Breast epithelium (tissue), 4 donors: ENCODE measurements at regions not wholly inside any gene's neighbourhood (a gene's known extent, or its start where the extent isn't known, plus 50 kb on each side); places are given as distances from the start of the nearest gene placed in this dataset.

Source experiments
- DNase-seq, 2 donors: peaks; one replicate each; pipeline ENCODE4 v3.0.0-alpha.2; 2019; ENCODE audit warnings: low spot score in 2 of 2
- H3K27ac ChIP-seq, 2 donors: fragments of 200-600 bp; sonication (generic) in 1 of 2; one replicate each; pipeline ENCODE4 v1.5.1; 2016 to 2019; ENCODE audit warnings: mild to moderate bottlenecking in 1 of 2
- H3K27me3 ChIP-seq, 2 donors: fragments of 200-600 bp; sonication (generic) in 1 of 2; one replicate each; pipeline versions ENCODE4 v1.5.1 to v1.6.0; 2017 to 2019; ENCODE audit warnings: control low read depth in 1 of 2, mild to moderate bottlenecking in 1 of 2
- H3K36me3 ChIP-seq: fragments of 200-600 bp; one replicate; pipeline ENCODE4 v1.5.1; 2019
- H3K4me1 ChIP-seq, 2 donors: fragments of 200-600 bp; sonication (generic); one replicate each; pipeline ENCODE4 v1.5.1; 2016 to 2019; ENCODE audit warnings: control low read depth in 1 of 2
- H3K4me3 ChIP-seq, 3 donors: fragments of 200-600 bp; sonication (generic); 1 replicate in 2 of 3; 2 replicates in 1 of 3; pipeline ENCODE4 v1.5.1; 2016 to 2019; ENCODE audit warnings: mild to moderate bottlenecking in 3 of 3, moderate library complexity in 2 of 3
- H3K9me3 ChIP-seq, 2 donors: fragments of 200-600 bp; sonication (generic) in 1 of 2; one replicate each; pipeline ENCODE4 v1.5.1; 2016 to 2019; ENCODE audit warnings: control low read depth in 1 of 2
- POLR2A ChIP-seq: fragments of 450-650 bp; IDR thresholded peaks from one replicate; pipeline ENCODE4 v1.6.1; 2016; ENCODE audit warnings: antibody characterized with exemption, mild to moderate bottlenecking, moderate library complexity
- POLR2AphosphoS5 ChIP-seq, 3 donors: sonication (generic); formaldehyde crosslinking; IDR thresholded peaks; one replicate each; pipeline ENCODE4 v1.6.1; 2017; ENCODE audit warnings: antibody characterized with exemption in 3 of 3
- intact Hi-C: fragments of 100-400 bp; cut with DNase I; formaldehyde crosslinking; loops from one replicate; pipeline ENCODE4 v1.15.1; 2023; ENCODE audit warnings: low total_unique reads
- TF ChIP-seq, protein P1 (sequence below), 3 donors: fragments of 450-650 bp; IDR thresholded peaks; one replicate each; pipeline ENCODE4 v1.5.1; 2016 to 2017; ENCODE audit warnings: antibody characterized with exemption in 3 of 3, mild to moderate bottlenecking in 3 of 3, moderate library complexity in 3 of 3

DNA sequence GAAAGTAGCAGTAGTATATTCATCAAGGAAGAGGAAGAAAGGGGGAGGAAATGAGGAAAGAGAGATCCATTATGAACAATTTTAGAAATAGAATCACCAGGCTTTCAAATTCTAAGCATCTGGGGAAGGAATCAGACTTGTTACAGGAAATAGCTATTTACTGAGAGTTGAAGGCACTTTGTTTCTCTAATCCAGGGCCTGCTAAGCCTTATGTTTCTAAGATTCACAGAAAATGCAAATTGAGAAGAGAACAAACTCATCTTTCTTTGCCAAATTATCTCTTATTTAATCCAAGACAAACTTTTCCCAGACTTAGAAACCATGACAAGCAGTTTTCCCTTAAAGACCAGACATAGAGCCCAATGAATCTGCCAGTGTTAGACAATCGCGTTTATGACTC is 528.0 kb upstream of the NMUR2 start:
- no peaks in the 10 kb centered on the region for H3K4me1 ChIP-seq
- TF ChIP-seq POLR2AphosphoS5 (IDR thresholded peaks at IDR 0.05) (no peak), POLR2A (no peak)
- TF ChIP-seq, protein P1, sequence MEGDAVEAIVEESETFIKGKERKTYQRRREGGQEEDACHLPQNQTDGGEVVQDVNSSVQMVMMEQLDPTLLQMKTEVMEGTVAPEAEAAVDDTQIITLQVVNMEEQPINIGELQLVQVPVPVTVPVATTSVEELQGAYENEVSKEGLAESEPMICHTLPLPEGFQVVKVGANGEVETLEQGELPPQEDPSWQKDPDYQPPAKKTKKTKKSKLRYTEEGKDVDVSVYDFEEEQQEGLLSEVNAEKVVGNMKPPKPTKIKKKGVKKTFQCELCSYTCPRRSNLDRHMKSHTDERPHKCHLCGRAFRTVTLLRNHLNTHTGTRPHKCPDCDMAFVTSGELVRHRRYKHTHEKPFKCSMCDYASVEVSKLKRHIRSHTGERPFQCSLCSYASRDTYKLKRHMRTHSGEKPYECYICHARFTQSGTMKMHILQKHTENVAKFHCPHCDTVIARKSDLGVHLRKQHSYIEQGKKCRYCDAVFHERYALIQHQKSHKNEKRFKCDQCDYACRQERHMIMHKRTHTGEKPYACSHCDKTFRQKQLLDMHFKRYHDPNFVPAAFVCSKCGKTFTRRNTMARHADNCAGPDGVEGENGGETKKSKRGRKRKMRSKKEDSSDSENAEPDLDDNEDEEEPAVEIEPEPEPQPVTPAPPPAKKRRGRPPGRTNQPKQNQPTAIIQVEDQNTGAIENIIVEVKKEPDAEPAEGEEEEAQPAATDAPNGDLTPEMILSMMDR (IDR thresholded peaks at IDR 0.05), result no peak
- no peaks in the 10 kb centered on the region for H3K27me3 ChIP-seq
- no peak overlapping the region for H3K4me3 ChIP-seq
- no peaks in the 10 kb centered on the region for H3K36me3 ChIP-seq
- H3K9me3 ChIP-seq, result peaks cover 0 to 8% of the 10 kb centered on the region in 2 donors
- intact Hi-C loops, result no loop called here
- no peak for DNase-seq
- no peak overlapping the region for H3K27ac ChIP-seq

DNA sequence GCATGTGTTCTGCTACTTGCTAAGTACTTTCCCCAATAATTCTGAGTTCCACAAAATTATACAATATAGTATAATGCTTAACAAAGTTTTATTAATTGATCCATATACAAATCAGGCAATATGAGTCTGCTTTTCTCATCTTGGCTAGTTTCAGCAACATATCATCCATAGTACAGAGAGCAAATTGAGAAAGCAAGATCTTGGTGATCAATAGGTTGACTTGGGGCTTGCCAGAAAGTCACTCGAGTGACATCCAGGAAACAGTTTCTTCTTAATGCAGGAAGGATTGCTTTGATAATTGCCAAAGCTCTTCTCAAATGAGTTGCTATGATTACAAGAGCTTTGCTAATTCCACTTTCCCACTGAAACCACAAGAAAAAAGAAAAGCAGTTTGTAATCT is 533.6 kb upstream of the NMUR2 start:
- H3K4me1 ChIP-seq, result no peaks in the 10 kb centered on the region
- TF ChIP-seq POLR2A, result no peak
- TF ChIP-seq, protein P1 (IDR thresholded peaks at IDR 0.05), result no peak
- no peak for TF ChIP-seq POLR2AphosphoS5 (IDR thresholded peaks at IDR 0.05)
- intact Hi-C loops, result no loop called here
- no peak overlapping the region for H3K27ac ChIP-seq
- H3K36me3 ChIP-seq, result no peaks in the 10 kb centered on the region
- no peaks in the 10 kb centered on the region for H3K27me3 ChIP-seq
- H3K4me3 ChIP-seq, result no peak overlapping the region
- peaks cover 0 to 18% of the 10 kb centered on the region in 2 donors for H3K9me3 ChIP-seq
- no peak for DNase-seq

DNA sequence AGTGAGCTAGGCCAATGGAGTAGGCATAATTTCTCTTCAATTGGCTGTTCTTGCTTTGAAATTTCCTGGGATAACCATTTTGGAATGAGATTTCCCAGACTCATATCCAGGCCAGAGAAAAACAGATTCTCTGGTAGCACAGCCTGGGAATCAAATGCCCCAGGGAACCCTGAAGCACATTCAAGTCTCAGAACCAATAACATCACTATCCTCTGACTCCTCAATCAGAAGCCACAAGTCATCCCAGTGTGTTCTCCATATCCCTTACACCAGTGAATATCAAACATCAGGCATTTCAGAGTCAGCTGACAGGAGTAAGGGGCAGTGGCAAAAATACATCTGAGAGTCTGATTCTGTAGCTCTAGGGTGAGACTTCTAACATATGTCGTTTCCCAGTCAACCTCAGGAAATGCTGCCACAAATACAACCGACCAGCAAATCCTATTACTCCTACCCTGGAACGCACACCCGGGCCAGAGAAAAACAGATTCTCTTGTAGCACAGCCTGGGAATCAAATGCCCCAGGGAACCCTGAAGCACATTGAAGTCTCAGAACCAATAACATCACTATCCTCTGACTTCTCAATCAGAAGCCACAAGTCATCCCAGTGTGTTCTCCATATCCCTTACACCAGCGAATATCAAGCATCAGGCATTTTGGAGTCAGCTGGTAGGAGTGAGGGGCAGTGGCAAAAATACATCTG is 537.7 kb upstream of the NMUR2 start:
- H3K27ac ChIP-seq, result no peak overlapping the region
- H3K36me3 ChIP-seq, result no peaks in the 10 kb centered on the region
- intact Hi-C loops, result no loop called here
- TF ChIP-seq POLR2AphosphoS5 (IDR thresholded peaks at IDR 0.05), result no peak
- TF ChIP-seq POLR2A, result no peak
- TF ChIP-seq, protein P1 (IDR thresholded peaks at IDR 0.05), result no peak
- no peak for DNase-seq
- H3K9me3 ChIP-seq, result peaks cover 0 to 12% of the 10 kb centered on the region in 2 donors
- no peaks in the 10 kb centered on the region for H3K27me3 ChIP-seq
- H3K4me3 ChIP-seq, result no peak overlapping the region
- H3K4me1 ChIP-seq, result no peaks in the 10 kb centered on the region

DNA sequence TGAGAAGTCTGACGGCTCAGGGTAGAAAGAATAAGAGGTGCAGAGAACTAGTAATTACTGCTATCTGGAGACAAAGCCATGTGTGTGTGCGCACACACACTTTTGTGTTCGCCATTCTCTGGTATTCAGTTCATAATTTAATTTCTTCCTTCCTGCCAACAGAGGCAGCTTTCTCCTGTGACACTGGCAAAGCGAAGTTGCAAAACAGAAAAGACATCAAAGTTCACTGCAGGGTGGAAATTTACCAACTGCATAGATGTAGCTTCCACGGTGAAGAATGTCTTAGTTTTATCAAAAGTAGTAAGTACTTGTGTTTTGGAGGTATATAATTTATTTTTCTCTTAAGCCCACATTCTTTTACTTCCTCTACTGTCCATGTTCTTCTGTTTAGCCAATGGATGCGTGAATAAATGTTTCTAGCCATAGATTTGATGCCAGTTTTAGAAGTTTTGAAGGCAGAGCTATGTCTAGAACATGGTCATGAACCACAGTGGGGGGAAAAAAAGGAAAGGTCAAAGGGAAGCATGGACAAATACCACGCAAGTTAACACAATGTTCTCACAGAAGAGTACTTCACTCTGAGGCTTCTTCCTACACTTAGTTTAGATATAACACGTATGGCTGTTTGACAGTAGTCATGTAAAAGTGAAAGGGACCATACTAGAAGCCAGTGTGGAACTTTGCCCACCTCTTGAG is 536.5 kb upstream of the GRIA1 start:
- intact Hi-C loops, result no loop called here
- H3K36me3 ChIP-seq, result no peaks in the 10 kb centered on the region
- H3K4me3 ChIP-seq, result no peak overlapping the region
- TF ChIP-seq POLR2A (no peak), POLR2AphosphoS5 (IDR thresholded peaks at IDR 0.05) (no peak)
- H3K27ac ChIP-seq, result no peak overlapping the region
- no peaks in the 10 kb centered on the region for H3K9me3 ChIP-seq
- no peaks in the 10 kb centered on the region for H3K27me3 ChIP-seq
- no peaks in the 10 kb centered on the region for H3K4me1 ChIP-seq
- no peak for DNase-seq

DNA sequence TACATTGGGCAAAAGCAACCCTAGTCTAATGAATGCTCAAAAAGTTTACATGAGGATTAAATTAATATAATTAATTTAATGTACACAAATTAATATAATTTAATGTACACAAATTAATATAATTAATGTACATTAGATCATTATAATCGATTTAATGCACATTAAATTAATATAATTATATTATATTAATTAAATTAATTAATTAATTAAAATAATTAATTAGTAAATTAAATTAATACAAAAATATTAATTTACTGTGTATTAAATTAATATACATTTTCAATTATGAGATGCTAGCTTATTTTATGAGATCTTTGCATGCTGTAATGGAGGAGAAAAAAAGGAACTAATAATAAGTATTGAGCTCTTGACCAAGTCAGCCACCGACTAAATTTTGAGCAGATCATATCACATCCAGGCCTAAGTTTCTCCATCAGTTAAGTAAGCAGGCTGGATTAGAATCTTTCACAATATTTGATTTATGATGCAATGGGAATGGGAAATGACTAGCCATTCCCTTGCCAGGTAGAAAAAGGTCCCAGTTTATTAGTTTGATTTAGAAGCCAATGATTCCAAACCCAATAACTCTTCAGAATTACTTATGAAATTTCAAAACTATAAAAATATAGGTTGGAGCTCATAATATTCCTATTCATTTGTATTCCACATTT is 533.4 kb upstream of the GRIA1 start:
- DNase-seq, result no peak
- H3K9me3 ChIP-seq, result no peaks in the 10 kb centered on the region
- no peaks in the 10 kb centered on the region for H3K27me3 ChIP-seq
- no peaks in the 10 kb centered on the region for H3K36me3 ChIP-seq
- TF ChIP-seq POLR2A (no peak), POLR2AphosphoS5 (IDR thresholded peaks at IDR 0.05) (no peak)
- TF ChIP-seq, protein P1 (IDR thresholded peaks at IDR 0.05), result no peak
- intact Hi-C loops, result no loop called here
- no peak overlapping the region for H3K27ac ChIP-seq
- no peak overlapping the region for H3K4me3 ChIP-seq
- H3K4me1 ChIP-seq, result no peaks in the 10 kb centered on the region
